RWPE2 (cell line): ENCODE measurements at regions not wholly inside any gene's neighbourhood (a gene's known extent, or its start where the extent isn't known, plus 50 kb on each side); places are given as distances from the start of the nearest gene placed in this dataset.

Source experiments
- ATAC-seq: fragments of 200-7000 bp; cut with Tn5 transposase; 3 replicates; pipeline ENCODE4 v1.9.1; 2021; ENCODE audit warnings: low read depth
- DNase-seq: peaks from one replicate; pipeline ENCODE4 v3.0.0-alpha.2; 2020; ENCODE audit warnings: low spot score
- H3K27ac ChIP-seq: fragments of 450-650 bp; 2 replicates; pipeline ENCODE4 v1.5.1; 2017; ENCODE audit warnings: mild to moderate bottlenecking; ENCODE audit not compliant: poor library complexity, severe bottlenecking
- H3K27me3 ChIP-seq: fragments of 250-450 bp; sonication (Bioruptor Pico); 2 replicates; pipeline ENCODE4 v1.5.1; 2021; ENCODE audit warnings: mild to moderate bottlenecking, moderate library complexity; ENCODE audit not compliant: insufficient read depth, poor library complexity, severe bottlenecking
- H3K36me3 ChIP-seq: fragments of 250-450 bp; sonication (Bioruptor Pico); 2 replicates; pipeline ENCODE4 v1.5.1; 2020; ENCODE audit warnings: low read depth, mild to moderate bottlenecking, moderate library complexity
- H3K4me1 ChIP-seq: fragments of 250-450 bp; sonication (Bioruptor Pico); 2 replicates; pipeline ENCODE4 v1.5.1; 2021; ENCODE audit warnings: mild to moderate bottlenecking, moderate library complexity; ENCODE audit not compliant: insufficient read depth, poor library complexity, severe bottlenecking
- H3K4me3 ChIP-seq: fragments of 250-450 bp; sonication (Bioruptor Pico); 2 replicates; pipeline ENCODE4 v1.5.1; 2021; ENCODE audit warnings: mild to moderate bottlenecking, moderate library complexity; ENCODE audit not compliant: severe bottlenecking
- H3K9me3 ChIP-seq: fragments of 250-450 bp; sonication (Bioruptor Pico); 2 replicates; pipeline ENCODE4 v1.5.1; 2021; ENCODE audit warnings: mild to moderate bottlenecking, moderate library complexity; ENCODE audit not compliant: severe bottlenecking
- TF ChIP-seq, protein P1 (sequence below): fragments of 450-650 bp; IDR thresholded peaks from one replicate; pipeline ENCODE4 v1.5.1; 2017; ENCODE audit warnings: mild to moderate bottlenecking, moderate library complexity; ENCODE audit not compliant: poor library complexity, severe bottlenecking

- H3K4me1 ChIP-seq: no peaks in the 10 kb centered on the region
- no peak overlapping the region for H3K4me3 ChIP-seq
- TF ChIP-seq, protein P1, sequence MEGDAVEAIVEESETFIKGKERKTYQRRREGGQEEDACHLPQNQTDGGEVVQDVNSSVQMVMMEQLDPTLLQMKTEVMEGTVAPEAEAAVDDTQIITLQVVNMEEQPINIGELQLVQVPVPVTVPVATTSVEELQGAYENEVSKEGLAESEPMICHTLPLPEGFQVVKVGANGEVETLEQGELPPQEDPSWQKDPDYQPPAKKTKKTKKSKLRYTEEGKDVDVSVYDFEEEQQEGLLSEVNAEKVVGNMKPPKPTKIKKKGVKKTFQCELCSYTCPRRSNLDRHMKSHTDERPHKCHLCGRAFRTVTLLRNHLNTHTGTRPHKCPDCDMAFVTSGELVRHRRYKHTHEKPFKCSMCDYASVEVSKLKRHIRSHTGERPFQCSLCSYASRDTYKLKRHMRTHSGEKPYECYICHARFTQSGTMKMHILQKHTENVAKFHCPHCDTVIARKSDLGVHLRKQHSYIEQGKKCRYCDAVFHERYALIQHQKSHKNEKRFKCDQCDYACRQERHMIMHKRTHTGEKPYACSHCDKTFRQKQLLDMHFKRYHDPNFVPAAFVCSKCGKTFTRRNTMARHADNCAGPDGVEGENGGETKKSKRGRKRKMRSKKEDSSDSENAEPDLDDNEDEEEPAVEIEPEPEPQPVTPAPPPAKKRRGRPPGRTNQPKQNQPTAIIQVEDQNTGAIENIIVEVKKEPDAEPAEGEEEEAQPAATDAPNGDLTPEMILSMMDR: no peak
- no peaks in the 10 kb centered on the region for H3K27me3 ChIP-seq
- H3K27ac ChIP-seq: no peak overlapping the region
- H3K9me3 ChIP-seq: no peaks in the 10 kb centered on the region
- no peaks in the 10 kb centered on the region for H3K36me3 ChIP-seq
- ATAC-seq (no peak), DNase-seq (no peak)
These were observed 867.3 kb upstream of the AUTS2 start for GRCh38 chr7:68730964-68731363.

DNA sequence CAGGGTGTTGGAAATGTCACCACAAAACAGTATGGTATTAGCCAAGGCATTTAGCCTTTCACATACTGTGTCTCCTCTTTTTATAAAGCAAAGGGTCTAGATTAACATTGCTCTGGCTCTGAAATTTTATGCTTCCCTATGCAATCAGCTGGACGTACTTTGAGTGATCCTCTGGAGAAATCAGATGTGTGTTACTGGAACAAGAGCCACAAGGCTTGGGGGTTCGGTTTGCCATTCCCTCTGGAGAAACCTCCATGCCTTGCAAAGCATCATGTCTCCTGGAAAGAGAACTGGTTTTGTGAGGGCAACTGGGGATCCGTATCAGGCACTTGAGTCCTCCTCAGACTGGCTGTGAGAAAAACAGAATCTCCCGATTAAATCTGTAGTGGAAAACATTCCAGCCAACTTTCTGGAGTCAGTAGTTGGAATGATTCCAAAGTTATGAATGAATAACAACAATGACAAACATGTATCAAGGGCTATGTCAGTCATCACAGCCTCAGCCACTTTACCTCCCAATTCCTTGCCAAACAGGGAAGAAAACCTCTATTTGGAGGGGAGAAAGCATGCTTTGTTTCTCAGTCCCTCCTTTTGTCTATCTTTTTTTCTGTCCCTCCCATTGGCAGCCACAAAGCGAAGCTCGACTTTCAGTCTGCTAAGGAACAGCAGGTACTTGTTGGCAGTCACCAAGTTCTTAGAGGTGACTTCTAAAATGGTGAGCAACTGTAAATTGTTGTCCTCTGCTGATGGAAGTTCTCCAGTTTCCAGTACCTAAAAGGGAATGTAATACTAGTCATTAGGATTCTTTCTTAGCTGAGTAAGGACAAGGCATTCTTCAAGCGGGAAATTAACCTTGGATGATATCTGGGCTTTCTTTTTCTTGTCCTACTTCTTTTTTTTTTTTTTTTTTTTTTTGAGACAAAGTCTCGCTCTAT, 864.8 kb upstream of the AUTS2 start:
- TF ChIP-seq, protein P1: no peak
- no peak for DNase-seq

GRCh38 chr7:68734431-68734830, 863.8 kb upstream of the AUTS2 start:
- Histone ChIP-seq H3K36me3 (no peaks in the 10 kb centered on the region), H3K9me3 (no peaks in the 10 kb centered on the region), H3K27ac (no peak overlapping the region), H3K27me3 (no peaks in the 10 kb centered on the region), H3K4me1 (no peaks in the 10 kb centered on the region), H3K4me3 (no peak overlapping the region)
- DNase-seq: no peak
- ATAC-seq: no peak
- TF ChIP-seq, protein P1: no peak

More for the DNA sequence above, 864.8 kb upstream of the AUTS2 start:
- Histone ChIP-seq H3K27me3 (no peaks in the 10 kb centered on the region), H3K4me3 (no peak overlapping the region), H3K4me1 (no peaks in the 10 kb centered on the region), H3K27ac (no peak overlapping the region), H3K36me3 (no peaks in the 10 kb centered on the region), H3K9me3 (no peaks in the 10 kb centered on the region)
- no peak for ATAC-seq

- Histone ChIP-seq H3K4me1 (no peaks in the 10 kb centered on the region), H3K27ac (no peak overlapping the region), H3K9me3 (no peaks in the 10 kb centered on the region), H3K36me3 (no peaks in the 10 kb centered on the region), H3K27me3 (no peaks in the 10 kb centered on the region), H3K4me3 (no peak overlapping the region)
- TF ChIP-seq, protein P1: no peak
- DNase-seq: no peak
- ATAC-seq: no peak
These were observed 859.0 kb upstream of the AUTS2 start for GRCh38 chr7:68739306-68739705.

DNA sequence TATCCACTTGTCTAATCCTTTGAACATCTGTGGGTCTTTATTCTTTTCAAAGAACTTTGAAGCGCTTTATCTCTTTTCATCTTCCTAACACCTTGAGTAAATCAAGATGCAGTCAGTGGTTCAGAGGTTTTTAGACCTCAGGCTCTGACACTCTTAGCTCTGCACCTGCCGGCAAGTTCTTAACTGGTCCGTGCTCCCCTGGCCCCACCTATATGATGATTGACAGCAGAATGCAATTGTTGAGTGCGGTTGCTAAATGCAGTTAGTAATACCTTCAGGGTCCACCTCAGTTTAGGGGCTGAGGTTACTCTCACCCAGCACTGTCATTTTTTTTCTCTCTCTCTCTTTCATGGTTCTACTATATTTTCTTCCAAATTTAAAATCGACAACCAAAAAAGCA, 854.2 kb upstream of the AUTS2 start:
- Histone ChIP-seq H3K36me3 (no peaks in the 10 kb centered on the region), H3K9me3 (no peaks in the 10 kb centered on the region), H3K27ac (no peak overlapping the region), H3K27me3 (no peaks in the 10 kb centered on the region), H3K4me3 (no peak overlapping the region), H3K4me1 (no peaks in the 10 kb centered on the region)
- TF ChIP-seq, protein P1: no peak
- DNase-seq (no peak), ATAC-seq (no peak)
